ENCODE measurements at regions not wholly inside any gene's neighbourhood (a gene's known extent, or its start where the extent isn't known, plus 50 kb on each side); places are given as distances from the start of the nearest gene placed in this dataset.

GRCh38 chr5:110056580-110057114 lies 366.9 kb downstream of the MAN2A1 start:
- TF ChIP-seq CTCF (IDR thresholded peaks at IDR 0.05 in 4 of 5, conservative IDR thresholded peaks at IDR 0.05 in 1 of 5): no peak
- TF ChIP-seq POLR2A (IDR thresholded peaks at IDR 0.05): no peak
